Inflammatory macrophage (primary cell): ENCODE measurements at regions not wholly inside any gene's neighbourhood (a gene's known extent, or its start where the extent isn't known, plus 50 kb on each side); places are given as distances from the start of the nearest gene placed in this dataset.

Experiments used
- DNase-seq, 2 donors: peaks; one replicate each; pipeline ENCODE4 v3.0.0-alpha.2; 2020 to 2022

GRCh38 chr9:118423021-118423420 is 718.8 kb downstream of the TLR4 start:
- DNase-seq = no peak

GRCh38 chr9:118423721-118424120 is 719.5 kb downstream of the TLR4 start:
- no peak for DNase-seq

GRCh38 chr9:118426772-118427171 is 722.6 kb downstream of the TLR4 start:
- no peak for DNase-seq

DNA sequence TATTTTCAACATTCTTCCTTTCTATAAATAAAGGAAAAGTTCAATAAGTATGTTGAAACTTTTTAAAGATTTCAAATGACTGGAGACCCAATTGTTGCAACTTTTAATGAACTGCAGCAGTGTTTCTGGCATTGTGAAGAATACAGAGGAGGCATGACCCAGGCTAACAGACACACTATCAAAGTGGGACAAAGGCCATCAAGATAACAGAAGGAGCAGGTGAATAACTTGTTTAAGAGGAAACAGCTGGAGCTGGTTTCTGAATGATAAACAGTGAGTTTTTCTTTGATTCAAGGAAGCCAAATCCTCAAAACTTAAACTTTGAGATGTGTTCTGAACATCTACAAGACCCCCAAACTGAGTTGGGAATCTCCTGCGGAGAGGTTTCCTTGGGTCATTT is 734.6 kb downstream of the TLR4 start:
- DNase-seq = no peak

- no peak for DNase-seq
Observed at GRCh38 chr9:118439441-118439840, 735.2 kb downstream of the TLR4 start.

GRCh38 chr9:118444403-118444802 is 740.2 kb downstream of the TLR4 start:
- DNase-seq = no peak

DNA sequence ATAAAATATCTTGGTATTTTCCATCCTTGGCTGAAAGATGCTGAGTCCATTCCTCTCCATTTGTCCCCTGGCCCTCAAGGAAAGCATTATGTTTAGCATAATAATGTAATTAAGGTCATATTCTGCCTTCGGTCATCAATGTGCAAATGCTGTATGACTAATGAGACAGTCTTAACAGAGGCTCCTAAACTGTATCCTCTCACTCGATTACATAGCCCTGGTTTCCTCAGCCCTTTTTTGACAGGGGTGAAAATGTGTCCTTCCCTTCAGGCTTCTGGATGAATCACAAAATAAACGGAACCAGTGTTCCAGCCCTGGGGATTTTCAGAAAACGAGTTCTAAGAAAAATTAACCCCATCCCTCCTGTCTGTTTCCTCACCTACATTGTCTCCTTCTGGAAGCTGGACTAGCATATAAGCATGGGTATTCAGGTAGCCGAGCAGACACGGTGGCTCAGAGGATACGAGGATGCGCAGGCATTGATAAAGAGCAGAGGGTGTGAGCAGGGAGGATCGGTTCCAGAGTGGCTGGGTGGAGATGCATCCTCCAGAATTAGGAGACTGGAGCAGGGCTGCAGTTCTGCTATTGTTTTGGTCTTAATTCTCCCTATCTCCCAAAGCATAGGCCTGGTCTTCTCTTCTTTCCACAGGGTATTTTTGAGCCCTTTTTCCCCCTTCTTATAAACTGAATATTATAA is 742.9 kb downstream of the TLR4 start:
- no peak for DNase-seq

DNA sequence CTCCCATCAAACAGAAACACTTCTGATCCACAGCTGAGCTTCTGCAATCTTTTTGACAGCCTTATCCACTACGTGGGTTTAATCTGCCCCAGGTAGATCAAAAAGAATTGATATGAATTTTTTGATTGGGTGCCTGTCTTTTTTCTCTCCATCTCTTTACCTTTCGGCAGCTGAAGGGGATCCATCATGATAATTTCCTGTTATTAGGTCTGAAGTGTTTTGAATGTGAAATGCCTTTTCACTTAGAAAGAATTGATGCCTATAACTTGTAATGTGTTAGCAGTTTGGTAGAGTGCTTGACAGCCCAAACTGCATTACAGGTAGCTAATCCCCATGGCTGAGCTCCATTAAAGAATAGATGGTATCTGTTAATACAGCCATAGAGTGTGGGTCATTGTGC is 745.4 kb downstream of the TLR4 start:
- no peak for DNase-seq

GRCh38 chr9:118455259-118455658 is 751.1 kb downstream of the TLR4 start:
- DNase-seq = no peak

DNA sequence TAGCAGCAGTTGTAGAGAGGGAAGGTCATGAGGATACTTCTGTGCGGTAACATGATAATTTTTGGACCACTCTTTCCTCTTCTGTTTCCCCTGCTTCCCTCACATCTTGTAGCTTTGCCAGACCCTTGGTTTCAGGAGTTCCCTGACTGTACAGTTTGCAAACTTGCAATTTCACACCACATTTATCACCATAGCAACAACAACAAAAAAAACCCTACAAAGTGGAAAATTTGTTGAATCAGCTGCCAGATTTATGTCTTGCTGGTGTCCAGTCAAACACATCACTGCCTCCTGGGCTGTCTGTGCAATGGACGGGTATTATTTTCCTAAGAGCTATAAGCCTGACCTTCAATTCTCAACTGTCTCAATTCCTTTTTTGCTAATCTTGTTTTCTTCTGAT is 751.6 kb downstream of the TLR4 start:
- no peak for DNase-seq

GRCh38 chr9:118457171-118458000 is 753.2 kb downstream of the TLR4 start:
- no peak for DNase-seq

- no peak for DNase-seq
Observed at GRCh38 chr9:118459913-118460312, 755.7 kb downstream of the TLR4 start.

- DNase-seq = no peak
Observed at GRCh38 chr9:118463419-118463818, 759.2 kb downstream of the TLR4 start.

DNA sequence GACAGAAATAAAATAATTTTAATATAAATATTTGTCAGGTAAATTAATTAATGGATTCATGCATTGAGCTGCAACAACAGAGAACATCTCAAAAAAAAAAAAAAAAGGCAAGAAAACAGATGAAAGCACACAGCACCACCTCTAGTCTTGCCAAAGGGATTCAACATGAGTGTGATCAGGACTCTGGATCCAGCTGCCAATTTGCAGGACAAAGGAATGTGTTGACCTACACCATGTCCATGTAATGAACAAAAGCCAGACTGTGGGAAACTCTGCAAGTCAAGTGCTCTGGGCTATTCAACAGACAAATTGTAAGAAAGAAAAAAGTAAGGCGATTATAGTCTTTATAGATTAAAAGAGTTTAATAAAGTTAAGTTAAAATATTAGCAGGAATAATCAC is 769.3 kb downstream of the TLR4 start:
- DNase-seq = no peak

DNA sequence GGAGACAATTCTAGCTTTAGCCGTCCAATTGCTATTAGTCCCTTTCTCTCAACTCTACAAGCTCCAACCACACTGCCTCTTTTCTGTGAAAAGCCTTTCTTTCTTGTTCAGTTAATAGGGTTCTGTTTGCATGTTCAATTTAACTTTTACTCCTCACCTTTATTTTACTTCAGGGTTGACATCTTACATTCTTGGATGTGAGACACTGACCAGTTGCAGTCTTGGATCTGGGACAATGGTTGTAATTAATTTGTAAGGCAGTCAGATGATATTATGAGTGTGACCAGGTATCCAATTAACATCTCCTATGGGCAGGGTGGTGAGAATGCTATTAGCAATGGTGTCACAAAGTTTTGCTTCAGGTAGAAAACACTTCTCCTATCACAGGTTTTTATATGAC is 774.5 kb downstream of the TLR4 start:
- DNase-seq = no peak

DNA sequence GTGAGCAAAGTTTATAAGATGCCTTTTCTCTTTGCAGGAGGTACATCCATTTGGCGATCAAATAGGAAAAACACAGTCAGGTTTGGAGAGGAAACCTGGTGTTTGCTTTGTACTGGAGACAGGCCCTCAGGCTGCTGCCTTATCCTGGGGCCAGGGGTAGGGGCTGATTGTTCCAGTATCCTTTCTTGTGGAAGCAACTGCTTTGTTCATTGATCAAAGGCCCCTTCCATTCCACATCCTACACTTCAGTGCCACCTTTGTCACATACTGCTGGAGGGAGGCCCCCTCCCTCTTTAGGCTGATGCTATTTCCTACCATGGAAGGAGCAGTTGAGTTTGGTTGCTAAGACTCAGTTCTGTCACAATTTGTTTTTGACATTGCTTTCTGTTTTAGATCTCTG is 778.1 kb downstream of the TLR4 start:
- no peak for DNase-seq

DNA sequence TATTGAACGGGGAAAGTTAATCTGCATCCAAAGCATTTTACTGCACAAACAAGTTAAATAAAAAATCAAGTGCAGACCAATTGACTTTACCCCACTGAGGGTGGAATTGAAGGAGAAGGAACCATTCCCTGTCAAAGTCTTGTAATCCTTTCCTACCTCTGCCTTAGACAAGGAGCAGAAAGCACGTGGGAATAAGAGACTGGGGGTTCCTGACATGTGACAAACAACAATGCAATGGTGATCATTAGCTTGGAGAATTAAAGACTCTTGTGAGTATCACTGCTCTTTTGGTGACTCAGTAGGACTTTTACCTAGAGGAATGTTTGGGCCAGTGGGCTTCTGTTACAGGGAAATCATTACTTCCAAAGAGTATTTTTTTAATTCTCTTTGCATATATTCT is 779.5 kb downstream of the TLR4 start:
- DNase-seq = no peak

GRCh38 chr9:118503236-118503635 is 799.0 kb downstream of the TLR4 start:
- DNase-seq = no peak

- DNase-seq = no peak
Observed at GRCh38 chr9:118510711-118511110, 806.5 kb downstream of the TLR4 start.

GRCh38 chr9:118515947-118516346 is 811.7 kb downstream of the TLR4 start:
- no peak for DNase-seq

DNA sequence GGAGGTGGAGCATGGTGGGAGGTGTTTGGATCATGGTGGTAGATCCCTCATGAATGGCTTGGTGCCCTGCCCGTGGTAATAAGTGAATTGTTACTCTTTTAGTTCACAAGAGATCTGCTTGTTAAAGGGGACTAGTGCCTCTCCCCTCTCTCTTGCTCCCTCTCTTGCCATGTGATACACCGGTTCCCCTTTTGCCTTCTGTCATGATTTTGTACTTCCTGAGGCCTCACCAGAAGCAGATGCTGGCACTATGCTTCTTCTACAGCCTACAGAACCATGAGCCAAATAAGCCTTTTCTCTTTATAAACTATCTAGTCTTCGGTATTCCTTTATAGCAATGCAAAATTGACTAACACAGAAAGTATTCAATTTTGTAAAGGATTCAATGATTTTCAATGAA is 817.1 kb downstream of the TLR4 start:
- DNase-seq = no peak

GRCh38 chr9:118522093-118523028 is 818.2 kb downstream of the TLR4 start:
- DNase-seq = peak; percentile 22 to 56

DNA sequence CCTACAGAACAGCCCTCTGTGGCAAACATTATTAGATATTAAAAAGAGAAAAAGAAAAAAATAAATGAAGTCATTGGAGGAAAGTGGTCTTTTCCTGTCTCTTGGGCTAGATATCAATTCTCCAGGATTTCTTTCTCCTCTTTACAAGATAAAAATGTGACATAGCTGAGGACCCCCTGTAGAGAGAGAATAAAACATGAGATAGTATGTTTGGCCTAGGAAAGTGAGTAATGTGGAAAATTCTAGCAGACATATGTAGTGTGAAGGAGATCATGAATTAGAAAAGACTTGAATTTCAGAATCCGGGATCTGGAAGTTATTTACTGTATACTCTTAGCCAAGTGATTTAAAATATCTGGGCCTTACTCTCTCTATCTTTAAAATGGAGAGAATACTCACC is 823.1 kb downstream of the TLR4 start:
- no peak for DNase-seq
